ENCODE measurements at regions not wholly inside any gene's neighbourhood (a gene's known extent, or its start where the extent isn't known, plus 50 kb on each side); places are given as distances from the start of the nearest gene placed in this dataset.

GRCh38 chr3:78235841-78236240 lies 1195.9 kb downstream of the ROBO2 start:
- TF ChIP-seq POLR2A (IDR thresholded peaks at IDR 0.05) (no peak), POLR2AphosphoS5 (IDR thresholded peaks at IDR 0.05) (no peak), CTCF (IDR thresholded peaks at IDR 0.05 in 8 of 11, conservative IDR thresholded peaks at IDR 0.05 in 3 of 11) (no peak)
- H3K4me3 ChIP-seq = no peak overlapping the region
- no peaks in the 10 kb centered on the region for H3K27me3 ChIP-seq (replicated peaks in 1 of 7)
- peaks cover 0 to 46% (median 21%) of the 10 kb centered on the region in 8 donors for H3K9me3 ChIP-seq
- H3K27ac ChIP-seq = no peak overlapping the region
- no peak for DNase-seq
- no peaks in the 10 kb centered on the region for H3K4me1 ChIP-seq
- H3K36me3 ChIP-seq = no peaks in the 10 kb centered on the region
- intact Hi-C loops (cut with DNase I; ENCODE audit: low total_unique reads) = no loop called here

- no peaks in the 10 kb centered on the region for H3K36me3 ChIP-seq
- peaks cover 2 to 35% (median 20%) of the 10 kb centered on the region in 8 donors for H3K9me3 ChIP-seq
- no peak overlapping the region for H3K27ac ChIP-seq
- WGBS, 5 donors = 74 to 91% (median 85%) methylated on average over 5 of the region's 5 CpGs
- no peaks in the 10 kb centered on the region for H3K27me3 ChIP-seq (replicated peaks in 1 of 7)
- H3K4me1 ChIP-seq = no peaks in the 10 kb centered on the region
- intact Hi-C loops (cut with DNase I; ENCODE audit: low total_unique reads) = no loop called here
- no peak overlapping the region for H3K4me3 ChIP-seq
- no peak for DNase-seq
- no peak for TF ChIP-seq POLR2AphosphoS5 (IDR thresholded peaks at IDR 0.05)
- no peak for TF ChIP-seq POLR2A (IDR thresholded peaks at IDR 0.05)
- TF ChIP-seq CTCF (IDR thresholded peaks at IDR 0.05 in 8 of 11, conservative IDR thresholded peaks at IDR 0.05 in 3 of 11) = no peak
Observed at GRCh38 chr3:78238811-78239210, 1198.9 kb downstream of the ROBO2 start.

GRCh38 chr3:78242724-78243123 lies 1202.8 kb downstream of the ROBO2 start:
- H3K4me1 ChIP-seq = no peaks in the 10 kb centered on the region
- H3K9me3 ChIP-seq = peaks cover 2 to 67% (median 36%) of the 10 kb centered on the region in 8 donors
- DNase-seq = no peak
- intact Hi-C loops (cut with DNase I; ENCODE audit: low total_unique reads) = no loop called here
- no peaks in the 10 kb centered on the region for H3K27me3 ChIP-seq (replicated peaks in 1 of 7)
- TF ChIP-seq POLR2AphosphoS5 (IDR thresholded peaks at IDR 0.05) = no peak
- no peak for TF ChIP-seq POLR2A (IDR thresholded peaks at IDR 0.05)
- no peak for TF ChIP-seq CTCF (IDR thresholded peaks at IDR 0.05 in 8 of 11, conservative IDR thresholded peaks at IDR 0.05 in 3 of 11)
- 81 to 96% (median 83%) methylated on average over 3 of the region's 3 CpGs for WGBS, 5 donors
- no peaks in the 10 kb centered on the region for H3K36me3 ChIP-seq
- no peak overlapping the region for H3K4me3 ChIP-seq
- no peak overlapping the region for H3K27ac ChIP-seq

GRCh38 chr3:78244136-78244535 lies 1204.2 kb downstream of the ROBO2 start:
- no peak for DNase-seq
- Histone ChIP-seq H3K27me3 (replicated peaks in 1 of 7) (no peaks in the 10 kb centered on the region), H3K9me3 (peaks cover 2 to 61% (median 34%) of the 10 kb centered on the region in 8 donors), H3K4me1 (no peaks in the 10 kb centered on the region), H3K27ac (no peak overlapping the region), H3K36me3 (no peaks in the 10 kb centered on the region), H3K4me3 (no peak overlapping the region)
- intact Hi-C loops (cut with DNase I; ENCODE audit: low total_unique reads) = no loop called here
- WGBS, 5 donors = 80 to 92% (median 84%) methylated on average over 2 of the region's 2 CpGs
- TF ChIP-seq CTCF (IDR thresholded peaks at IDR 0.05 in 8 of 11, conservative IDR thresholded peaks at IDR 0.05 in 3 of 11) (no peak), POLR2A (IDR thresholded peaks at IDR 0.05) (no peak), POLR2AphosphoS5 (IDR thresholded peaks at IDR 0.05) (no peak)
